Activated naive CD4-positive, alpha-beta T cell treated with anti-CD3 and anti-CD28 coated beads for 36 hours (primary cell): ENCODE measurements at regions not wholly inside any gene's neighbourhood (a gene's known extent, or its start where the extent isn't known, plus 50 kb on each side); places are given as distances from the start of the nearest gene placed in this dataset.

Source experiments
- CTCF ChIA-PET: fragments of 350-600 bp; sonication (Branson Sonifier 250); formaldehyde crosslinking; loops from one replicate; lab custom pipeline; 2021; ENCODE audit warnings: antibody characterized with exemption; lab: Charles Lee
- DNase-seq: peaks from one replicate; pipeline ENCODE4 v3.0.0-alpha.2; 2020
- H3K27ac Mint-ChIP-seq: one replicate; pipeline ENCODE4 v1.8.0; 2021; ENCODE audit warnings: mild to moderate bottlenecking, mixed read lengths
- H3K27me3 Mint-ChIP-seq: one replicate; pipeline ENCODE4 v1.8.0; 2021; ENCODE audit warnings: low read depth, mixed read lengths
- H3K36me3 Mint-ChIP-seq: one replicate; pipeline ENCODE4 v1.8.0; 2021; ENCODE audit warnings: low read depth, mixed read lengths
- H3K4me1 Mint-ChIP-seq: one replicate; pipeline ENCODE4 v1.8.0; 2021; ENCODE audit warnings: low read depth, mixed read lengths
- H3K4me3 Mint-ChIP-seq: one replicate; pipeline ENCODE4 v1.8.0; 2021; ENCODE audit warnings: mild to moderate bottlenecking, moderate library complexity, mixed read lengths
- H3K9me3 Mint-ChIP-seq: one replicate; pipeline ENCODE4 v1.8.0; 2021; ENCODE audit warnings: mixed read lengths
- intact Hi-C: fragments of 100-400 bp; cut with micrococcal nuclease; formaldehyde crosslinking; loops from one replicate; pipeline ENCODE4 v1.15.1; 2023

- H3K27ac Mint-ChIP-seq: no peak overlapping the region
- no peaks in the 10 kb centered on the region for H3K27me3 Mint-ChIP-seq
- CTCF ChIA-PET: no interaction called here
- peaks cover 33% of the 10 kb centered on the region for H3K9me3 Mint-ChIP-seq
- no peaks in the 10 kb centered on the region for H3K4me1 Mint-ChIP-seq
- peaks cover 5% of the 10 kb centered on the region for H3K36me3 Mint-ChIP-seq
- intact Hi-C loops: no loop called here
- H3K4me3 Mint-ChIP-seq: no peak overlapping the region
- DNase-seq: no peak
Observed at GRCh38 chr3:20604659-20605058, 418.7 kb upstream of the SGO1 start.

- CTCF ChIA-PET: no interaction called here
Observed at GRCh38 chr3:20589275-20589674, 403.3 kb upstream of the SGO1 start.

GRCh38 chr3:20588781-20589180 lies 402.8 kb upstream of the SGO1 start:
- CTCF ChIA-PET: no interaction called here
- Mint-ChIP-seq H3K9me3 (peaks cover 16% of the 10 kb centered on the region), H3K4me1 (no peaks in the 10 kb centered on the region), H3K27ac (no peak overlapping the region), H3K36me3 (peaks cover 3% of the 10 kb centered on the region), H3K27me3 (no peaks in the 10 kb centered on the region), H3K4me3 (no peak overlapping the region)
- intact Hi-C loops: no loop called here
- DNase-seq: no peak

More at GRCh38 chr3:20589275-20589674, 403.3 kb upstream of the SGO1 start:
- DNase-seq: no peak
- peaks cover 3% of the 10 kb centered on the region for H3K36me3 Mint-ChIP-seq
- no peaks in the 10 kb centered on the region for H3K4me1 Mint-ChIP-seq
- H3K9me3 Mint-ChIP-seq: peaks cover 17% of the 10 kb centered on the region
- no peak overlapping the region for H3K4me3 Mint-ChIP-seq
- H3K27me3 Mint-ChIP-seq: no peaks in the 10 kb centered on the region
- no peak overlapping the region for H3K27ac Mint-ChIP-seq
- intact Hi-C loops: no loop called here

- peaks cover 1% of the 10 kb centered on the region for H3K36me3 Mint-ChIP-seq
- H3K27ac Mint-ChIP-seq: no peak overlapping the region
- CTCF ChIA-PET: no interaction called here
- H3K27me3 Mint-ChIP-seq: no peaks in the 10 kb centered on the region
- H3K9me3 Mint-ChIP-seq: peaks cover 2% of the 10 kb centered on the region
- no peak overlapping the region for H3K4me3 Mint-ChIP-seq
- no peak for DNase-seq
- intact Hi-C loops: no loop called here
- H3K4me1 Mint-ChIP-seq: no peaks in the 10 kb centered on the region
Observed at GRCh38 chr3:20583648-20584047, 397.6 kb upstream of the SGO1 start.

- intact Hi-C loops: no loop called here
- Mint-ChIP-seq H3K27ac (no peak overlapping the region), H3K4me1 (no peaks in the 10 kb centered on the region), H3K9me3 (no peaks in the 10 kb centered on the region), H3K36me3 (no peaks in the 10 kb centered on the region), H3K4me3 (no peak overlapping the region), H3K27me3 (no peaks in the 10 kb centered on the region)
- CTCF ChIA-PET: no interaction called here
- DNase-seq: no peak
Observed at GRCh38 chr3:20576228-20576627, 390.2 kb upstream of the SGO1 start.

- Mint-ChIP-seq H3K4me1 (no peaks in the 10 kb centered on the region), H3K36me3 (no peaks in the 10 kb centered on the region), H3K9me3 (no peaks in the 10 kb centered on the region), H3K27me3 (no peaks in the 10 kb centered on the region), H3K27ac (no peak overlapping the region), H3K4me3 (no peak overlapping the region)
- no peak for DNase-seq
- CTCF ChIA-PET: no interaction called here
- intact Hi-C loops: no loop called here
Observed at GRCh38 chr3:20575146-20575545, 389.1 kb upstream of the SGO1 start.

GRCh38 chr3:20574746-20575145 lies 388.7 kb upstream of the SGO1 start:
- H3K36me3 Mint-ChIP-seq: no peaks in the 10 kb centered on the region
- intact Hi-C loops: no loop called here
- H3K27me3 Mint-ChIP-seq: no peaks in the 10 kb centered on the region
- no peak for DNase-seq
- peaks cover 1% of the 10 kb centered on the region for H3K9me3 Mint-ChIP-seq
- H3K4me1 Mint-ChIP-seq: no peaks in the 10 kb centered on the region
- no peak overlapping the region for H3K27ac Mint-ChIP-seq
- CTCF ChIA-PET: no interaction called here
- H3K4me3 Mint-ChIP-seq: no peak overlapping the region

GRCh38 chr3:20573175-20573574 lies 387.2 kb upstream of the SGO1 start:
- DNase-seq: no peak
- intact Hi-C loops: no loop called here
- CTCF ChIA-PET: no interaction called here
- Mint-ChIP-seq H3K27me3 (no peaks in the 10 kb centered on the region), H3K36me3 (no peaks in the 10 kb centered on the region), H3K4me3 (no peak overlapping the region), H3K4me1 (no peaks in the 10 kb centered on the region), H3K9me3 (peaks cover 1% of the 10 kb centered on the region), H3K27ac (no peak overlapping the region)

GRCh38 chr3:20572473-20572872 lies 386.5 kb upstream of the SGO1 start:
- H3K36me3 Mint-ChIP-seq: no peaks in the 10 kb centered on the region
- no peaks in the 10 kb centered on the region for H3K4me1 Mint-ChIP-seq
- no peaks in the 10 kb centered on the region for H3K27me3 Mint-ChIP-seq
- CTCF ChIA-PET: no interaction called here
- intact Hi-C loops: no loop called here
- H3K9me3 Mint-ChIP-seq: peaks cover 1% of the 10 kb centered on the region
- no peak overlapping the region for H3K27ac Mint-ChIP-seq
- DNase-seq: no peak
- no peak overlapping the region for H3K4me3 Mint-ChIP-seq

- no peak overlapping the region for H3K27ac Mint-ChIP-seq
- H3K36me3 Mint-ChIP-seq: no peaks in the 10 kb centered on the region
- CTCF ChIA-PET: no interaction called here
- DNase-seq: no peak
- peaks cover 1% of the 10 kb centered on the region for H3K9me3 Mint-ChIP-seq
- no peaks in the 10 kb centered on the region for H3K4me1 Mint-ChIP-seq
- no peaks in the 10 kb centered on the region for H3K27me3 Mint-ChIP-seq
- intact Hi-C loops: no loop called here
- H3K4me3 Mint-ChIP-seq: no peak overlapping the region
Observed at GRCh38 chr3:20569310-20569709, 383.3 kb upstream of the SGO1 start.

- no peaks in the 10 kb centered on the region for H3K36me3 Mint-ChIP-seq
- H3K4me1 Mint-ChIP-seq: no peaks in the 10 kb centered on the region
- H3K27ac Mint-ChIP-seq: no peak overlapping the region
- H3K9me3 Mint-ChIP-seq: peaks cover 1% of the 10 kb centered on the region
- intact Hi-C loops: no loop called here
- H3K27me3 Mint-ChIP-seq: no peaks in the 10 kb centered on the region
- H3K4me3 Mint-ChIP-seq: no peak overlapping the region
- CTCF ChIA-PET: no interaction called here
- no peak for DNase-seq
Observed at GRCh38 chr3:20564966-20565365, 379.0 kb upstream of the SGO1 start.

- Mint-ChIP-seq H3K9me3 (no peaks in the 10 kb centered on the region), H3K4me3 (no peak overlapping the region), H3K4me1 (no peaks in the 10 kb centered on the region), H3K27me3 (no peaks in the 10 kb centered on the region), H3K36me3 (no peaks in the 10 kb centered on the region), H3K27ac (no peak overlapping the region)
- CTCF ChIA-PET: no interaction called here
- intact Hi-C loops: no loop called here
- no peak for DNase-seq
Observed at GRCh38 chr3:20563985-20564384, 378.0 kb upstream of the SGO1 start.

GRCh38 chr3:20563251-20563650 lies 377.2 kb upstream of the SGO1 start:
- H3K4me1 Mint-ChIP-seq: no peaks in the 10 kb centered on the region
- no peak overlapping the region for H3K27ac Mint-ChIP-seq
- CTCF ChIA-PET: no interaction called here
- no peaks in the 10 kb centered on the region for H3K9me3 Mint-ChIP-seq
- no peak for DNase-seq
- no peak overlapping the region for H3K4me3 Mint-ChIP-seq
- no peaks in the 10 kb centered on the region for H3K36me3 Mint-ChIP-seq
- intact Hi-C loops: no loop called here
- H3K27me3 Mint-ChIP-seq: no peaks in the 10 kb centered on the region

- H3K27me3 Mint-ChIP-seq: no peaks in the 10 kb centered on the region
- H3K4me1 Mint-ChIP-seq: no peaks in the 10 kb centered on the region
- no peak overlapping the region for H3K4me3 Mint-ChIP-seq
- intact Hi-C loops: no loop called here
- H3K27ac Mint-ChIP-seq: no peak overlapping the region
- no peaks in the 10 kb centered on the region for H3K36me3 Mint-ChIP-seq
- H3K9me3 Mint-ChIP-seq: no peaks in the 10 kb centered on the region
- no peak for DNase-seq
- CTCF ChIA-PET: no interaction called here
Observed at GRCh38 chr3:20561166-20561565, 375.2 kb upstream of the SGO1 start.
